Glutamatergic neuron (in vitro differentiated cells): ENCODE measurements at regions not wholly inside any gene's neighbourhood (a gene's known extent, or its start where the extent isn't known, plus 50 kb on each side); places are given as distances from the start of the nearest gene placed in this dataset.

Experiments used
- DNase-seq: peaks from one replicate; pipeline ENCODE4 v3.0.0; 2022
- H3K27ac Mint-ChIP-seq: one replicate; pipeline ENCODE4 v1.8.0; 2020; ENCODE audit warnings: mild to moderate bottlenecking, mixed read lengths, inconsistent platforms; ENCODE audit not compliant: unreplicated experiment
- H3K27me3 Mint-ChIP-seq: one replicate; pipeline ENCODE4 v1.8.0; 2020; ENCODE audit warnings: mild to moderate bottlenecking, moderate library complexity, mixed read lengths, inconsistent platforms; ENCODE audit not compliant: unreplicated experiment
- H3K36me3 Mint-ChIP-seq: one replicate; pipeline ENCODE4 v1.8.0; 2020; ENCODE audit warnings: mild to moderate bottlenecking, mixed read lengths, inconsistent platforms; ENCODE audit not compliant: unreplicated experiment
- H3K4me1 Mint-ChIP-seq: one replicate; pipeline ENCODE4 v1.8.0; 2020; ENCODE audit warnings: mild to moderate bottlenecking, low read depth, mixed read lengths, inconsistent platforms; ENCODE audit not compliant: unreplicated experiment
- H3K4me3 Mint-ChIP-seq: one replicate; pipeline ENCODE4 v1.8.0; 2020; ENCODE audit warnings: mild to moderate bottlenecking, mixed read lengths, inconsistent platforms; ENCODE audit not compliant: unreplicated experiment
- H3K9me3 Mint-ChIP-seq: one replicate; pipeline ENCODE4 v1.8.0; 2020; ENCODE audit warnings: mild to moderate bottlenecking, moderate library complexity, mixed read lengths, inconsistent platforms; ENCODE audit not compliant: unreplicated experiment
- TF ChIP-seq, protein P1 (sequence below): fragments of 200-600 bp; sonication (generic); IDR thresholded peaks from one replicate; pipeline ENCODE4 v1.5.0; 2021; ENCODE audit not compliant: partially characterized antibody, unreplicated experiment

DNA sequence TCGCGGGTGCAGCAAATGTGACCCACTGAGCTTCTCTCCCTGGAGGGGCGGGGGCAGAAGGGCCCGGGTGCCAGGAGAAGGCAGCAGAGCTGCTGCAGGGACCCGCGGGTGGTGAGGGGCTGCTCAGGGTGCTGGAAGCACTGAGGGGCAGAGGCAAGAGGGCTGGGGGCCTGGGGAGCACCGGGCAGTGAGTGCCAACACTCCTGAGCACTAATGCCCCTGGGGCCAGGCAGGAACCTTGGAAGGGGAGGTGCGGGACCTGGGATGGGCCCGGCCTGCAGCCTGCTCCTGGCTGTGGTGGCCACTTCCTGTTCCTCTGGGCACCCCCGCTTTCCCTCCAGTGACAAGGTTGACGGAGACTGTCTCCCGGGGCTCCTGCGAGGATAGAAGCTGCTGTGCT is 66.5 kb upstream of the ADRA2C start:
- Mint-ChIP-seq H3K4me3 (no peak overlapping the region), H3K27me3 (peaks cover 6% of the 10 kb centered on the region), H3K9me3 (peaks cover 11% of the 10 kb centered on the region), H3K27ac (no peak overlapping the region), H3K36me3 (peaks cover 28% of the 10 kb centered on the region), H3K4me1 (peaks cover 3% of the 10 kb centered on the region)
- no peak for DNase-seq
- TF ChIP-seq, protein P1, sequence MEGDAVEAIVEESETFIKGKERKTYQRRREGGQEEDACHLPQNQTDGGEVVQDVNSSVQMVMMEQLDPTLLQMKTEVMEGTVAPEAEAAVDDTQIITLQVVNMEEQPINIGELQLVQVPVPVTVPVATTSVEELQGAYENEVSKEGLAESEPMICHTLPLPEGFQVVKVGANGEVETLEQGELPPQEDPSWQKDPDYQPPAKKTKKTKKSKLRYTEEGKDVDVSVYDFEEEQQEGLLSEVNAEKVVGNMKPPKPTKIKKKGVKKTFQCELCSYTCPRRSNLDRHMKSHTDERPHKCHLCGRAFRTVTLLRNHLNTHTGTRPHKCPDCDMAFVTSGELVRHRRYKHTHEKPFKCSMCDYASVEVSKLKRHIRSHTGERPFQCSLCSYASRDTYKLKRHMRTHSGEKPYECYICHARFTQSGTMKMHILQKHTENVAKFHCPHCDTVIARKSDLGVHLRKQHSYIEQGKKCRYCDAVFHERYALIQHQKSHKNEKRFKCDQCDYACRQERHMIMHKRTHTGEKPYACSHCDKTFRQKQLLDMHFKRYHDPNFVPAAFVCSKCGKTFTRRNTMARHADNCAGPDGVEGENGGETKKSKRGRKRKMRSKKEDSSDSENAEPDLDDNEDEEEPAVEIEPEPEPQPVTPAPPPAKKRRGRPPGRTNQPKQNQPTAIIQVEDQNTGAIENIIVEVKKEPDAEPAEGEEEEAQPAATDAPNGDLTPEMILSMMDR = no peak

DNA sequence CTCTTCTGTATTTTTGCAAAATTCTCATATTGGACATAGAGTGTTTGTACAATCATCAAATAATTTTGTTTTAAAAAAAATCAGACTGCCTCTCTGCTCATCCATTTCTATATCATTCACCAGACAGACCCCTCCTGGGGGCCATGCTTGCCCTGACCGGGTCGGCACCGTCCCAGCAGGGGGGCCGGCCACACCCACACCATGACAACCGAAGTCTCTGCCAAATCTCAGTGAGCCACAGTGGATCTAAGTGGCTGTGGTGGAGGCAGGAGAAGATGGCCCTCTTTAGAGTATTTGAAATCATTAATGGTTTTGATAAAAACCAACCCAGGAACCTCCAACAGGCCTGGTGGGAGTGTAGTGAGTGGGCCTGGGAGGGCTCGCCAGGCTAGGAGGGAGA is 66.9 kb upstream of the ADRA2C start:
- DNase-seq = no peak
- peaks cover 11% of the 10 kb centered on the region for H3K9me3 Mint-ChIP-seq
- H3K27ac Mint-ChIP-seq = no peak overlapping the region
- H3K27me3 Mint-ChIP-seq = peaks cover 6% of the 10 kb centered on the region
- H3K4me3 Mint-ChIP-seq = no peak overlapping the region
- peaks cover 28% of the 10 kb centered on the region for H3K36me3 Mint-ChIP-seq
- TF ChIP-seq, protein P1 = no peak
- H3K4me1 Mint-ChIP-seq = peaks cover 3% of the 10 kb centered on the region

DNA sequence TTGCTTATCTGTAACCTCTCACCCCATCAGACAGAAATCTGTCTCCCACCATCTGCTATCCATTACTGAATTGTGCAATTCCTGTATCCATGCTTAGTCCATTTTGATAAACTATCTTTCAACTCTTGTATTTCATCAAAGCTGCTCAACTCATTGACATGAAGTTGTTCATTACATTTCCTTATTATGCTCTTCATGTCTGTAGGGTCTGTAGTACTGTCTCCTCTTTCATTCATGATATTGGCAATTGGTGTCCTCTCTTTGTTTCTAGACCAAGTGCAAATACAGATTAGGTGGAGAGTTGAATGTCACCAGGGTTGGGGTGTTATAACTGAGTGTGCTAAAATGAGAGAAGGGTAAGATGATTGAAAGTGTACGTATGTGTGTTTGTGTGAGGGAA is 69.2 kb upstream of the ADRA2C start:
- Mint-ChIP-seq H3K9me3 (peaks cover 12% of the 10 kb centered on the region), H3K4me1 (no peaks in the 10 kb centered on the region), H3K27me3 (peaks cover 6% of the 10 kb centered on the region), H3K27ac (no peak overlapping the region), H3K36me3 (peaks cover 32% of the 10 kb centered on the region), H3K4me3 (no peak overlapping the region)
- TF ChIP-seq, protein P1 = no peak
- DNase-seq = no peak

DNA sequence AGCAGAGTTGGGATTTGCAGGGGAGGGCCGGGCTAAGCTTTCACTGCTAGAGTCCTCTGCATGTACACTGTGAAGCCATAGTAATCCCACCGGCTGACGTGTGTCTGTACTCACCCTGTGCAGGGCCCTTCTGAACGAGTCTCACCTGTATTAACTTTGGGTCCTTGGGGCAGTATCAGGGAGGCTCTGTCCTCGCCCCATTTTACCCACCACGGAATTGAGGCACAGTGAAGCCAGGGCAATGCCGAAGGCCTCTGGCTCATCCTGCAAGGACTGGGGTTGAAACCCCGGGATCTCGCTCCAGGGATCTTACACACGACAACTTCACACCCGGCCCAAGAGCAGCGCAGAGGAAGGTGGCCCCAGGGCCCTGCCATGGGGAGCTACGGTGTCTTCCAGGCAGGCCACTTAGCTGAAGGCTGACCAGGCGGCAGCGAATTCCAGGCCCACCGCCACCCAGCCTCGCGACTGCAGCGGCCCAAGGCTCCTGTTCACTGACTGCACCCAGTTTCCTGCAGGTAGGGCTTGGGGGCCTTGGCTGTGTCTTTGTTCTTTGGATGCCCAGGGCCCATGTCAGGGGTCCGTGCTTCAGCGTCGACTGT is 75.5 kb upstream of the ADRA2C start:
- Mint-ChIP-seq H3K4me1 (peaks cover 2% of the 10 kb centered on the region), H3K4me3 (no peak overlapping the region), H3K9me3 (peaks cover 8% of the 10 kb centered on the region), H3K27me3 (peaks cover 4% of the 10 kb centered on the region), H3K36me3 (peaks cover 9% of the 10 kb centered on the region), H3K27ac (no peak overlapping the region)
- DNase-seq = peak; percentile 10
- TF ChIP-seq, protein P1 = no peak

DNA sequence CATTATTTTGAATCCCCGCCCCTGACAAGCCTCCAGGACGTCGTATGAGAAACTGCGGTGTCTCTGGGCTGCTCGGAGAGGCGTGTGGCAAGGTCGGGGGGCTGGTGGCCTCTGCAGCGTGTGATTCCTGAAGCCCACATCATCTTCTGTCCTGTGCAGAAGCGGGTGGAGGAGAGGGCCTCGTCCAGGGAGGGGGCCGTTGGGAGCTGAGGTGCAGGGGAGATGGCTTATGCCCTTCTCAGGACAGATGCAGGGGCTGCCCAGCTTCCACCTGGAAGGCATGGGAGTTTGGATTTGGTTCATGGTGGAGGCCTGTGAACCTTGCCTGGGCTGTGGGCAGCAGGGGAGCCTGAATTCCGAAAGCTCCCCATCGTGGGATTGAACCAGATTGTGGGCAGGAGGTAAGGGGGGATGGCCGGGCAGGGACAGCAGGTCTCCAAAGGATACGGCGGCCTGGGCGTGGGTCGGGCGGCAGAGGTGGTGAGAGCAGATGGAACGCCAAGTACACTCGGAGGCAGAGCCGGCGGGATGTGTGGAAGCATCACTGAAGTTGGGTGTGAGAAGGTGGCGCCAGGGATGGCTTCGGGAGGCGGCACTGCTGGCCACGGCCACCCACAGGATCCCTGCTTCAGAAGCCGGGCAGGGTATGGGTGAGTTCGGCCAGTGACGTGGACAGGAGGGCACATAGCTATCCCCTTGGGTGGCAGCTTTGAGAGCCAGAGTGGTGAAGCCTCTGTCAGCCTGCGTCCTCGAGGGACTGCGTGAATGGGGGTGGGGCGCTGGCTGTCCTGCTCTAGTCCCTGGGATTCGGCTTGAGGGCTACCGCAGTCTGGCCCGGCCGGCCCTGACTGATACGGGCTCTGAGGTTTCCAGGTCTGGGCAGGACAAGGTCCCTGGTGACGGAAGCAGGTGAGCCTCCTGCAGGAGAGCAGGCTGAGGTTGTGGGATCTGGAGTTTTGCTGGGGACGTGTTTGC is 76.3 kb upstream of the ADRA2C start:
- no peak overlapping the region for H3K27ac Mint-ChIP-seq
- peaks cover 4% of the 10 kb centered on the region for H3K27me3 Mint-ChIP-seq
- H3K9me3 Mint-ChIP-seq = peaks cover 8% of the 10 kb centered on the region
- H3K4me1 Mint-ChIP-seq = peaks cover 2% of the 10 kb centered on the region
- TF ChIP-seq, protein P1 = no peak
- DNase-seq = peak; percentile 26
- H3K4me3 Mint-ChIP-seq = no peak overlapping the region
- H3K36me3 Mint-ChIP-seq = peaks cover 9% of the 10 kb centered on the region
